Hepatocyte (in vitro differentiated cells): ENCODE measurements at regions not wholly inside any gene's neighbourhood (a gene's known extent, or its start where the extent isn't known, plus 50 kb on each side); places are given as distances from the start of the nearest gene placed in this dataset.

Experiments
- EZH2phosphoT487 ChIP-seq: fragments of 200-600 bp; sonication (generic); IDR thresholded peaks from one replicate; pipeline ENCODE4 v1.6.1; 2018; ENCODE audit warnings: antibody characterized with exemption, mild to moderate bottlenecking, low read depth, moderate library complexity; ENCODE audit not compliant: unreplicated experiment, severe bottlenecking
- TF ChIP-seq, protein P1 (sequence below): fragments of 200-600 bp; sonication (generic); IDR thresholded peaks from 2 replicates; pipeline ENCODE4 v1.5.1; 2016; ENCODE audit warnings: antibody characterized with exemption, mild to moderate bottlenecking; ENCODE audit not compliant: poor library complexity

- TF ChIP-seq, protein P1, sequence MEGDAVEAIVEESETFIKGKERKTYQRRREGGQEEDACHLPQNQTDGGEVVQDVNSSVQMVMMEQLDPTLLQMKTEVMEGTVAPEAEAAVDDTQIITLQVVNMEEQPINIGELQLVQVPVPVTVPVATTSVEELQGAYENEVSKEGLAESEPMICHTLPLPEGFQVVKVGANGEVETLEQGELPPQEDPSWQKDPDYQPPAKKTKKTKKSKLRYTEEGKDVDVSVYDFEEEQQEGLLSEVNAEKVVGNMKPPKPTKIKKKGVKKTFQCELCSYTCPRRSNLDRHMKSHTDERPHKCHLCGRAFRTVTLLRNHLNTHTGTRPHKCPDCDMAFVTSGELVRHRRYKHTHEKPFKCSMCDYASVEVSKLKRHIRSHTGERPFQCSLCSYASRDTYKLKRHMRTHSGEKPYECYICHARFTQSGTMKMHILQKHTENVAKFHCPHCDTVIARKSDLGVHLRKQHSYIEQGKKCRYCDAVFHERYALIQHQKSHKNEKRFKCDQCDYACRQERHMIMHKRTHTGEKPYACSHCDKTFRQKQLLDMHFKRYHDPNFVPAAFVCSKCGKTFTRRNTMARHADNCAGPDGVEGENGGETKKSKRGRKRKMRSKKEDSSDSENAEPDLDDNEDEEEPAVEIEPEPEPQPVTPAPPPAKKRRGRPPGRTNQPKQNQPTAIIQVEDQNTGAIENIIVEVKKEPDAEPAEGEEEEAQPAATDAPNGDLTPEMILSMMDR, result no peak
- TF ChIP-seq EZH2phosphoT487, result no peak
These were observed 102.9 kb upstream of the ETAA1 start for GRCh38 chr2:67294218-67294617.
